Left kidney (tissue), 1 donor: ENCODE measurements at regions not wholly inside any gene's neighbourhood (a gene's known extent, or its start where the extent isn't known, plus 50 kb on each side); places are given as distances from the start of the nearest gene placed in this dataset.
A peak's percentile ranks its signal among the peaks of the same experiment; 100 is the strongest.
"Not testable (repeated sequence)": the region's sequence is repeated elsewhere in the genome, so short reads cannot be mapped to it uniquely, and the experiment has no call there.

Experiments used
- DNase-seq: peaks from one replicate; pipeline ENCODE4 v3.0.0-alpha.2; 2013

GRCh38 chr15:55126111-55126510 lies 70.6 kb downstream of the RSL24D1 start:
- no peak for DNase-seq

GRCh38 chr15:55124616-55125015 lies 72.1 kb downstream of the RSL24D1 start:
- DNase-seq = no peak

GRCh38 chr15:55118344-55118870 lies 78.3 kb downstream of the RSL24D1 start:
- no peak for DNase-seq

GRCh38 chr15:55116636-55117035 lies 80.1 kb downstream of the RSL24D1 start:
- DNase-seq = no peak

- no peak for DNase-seq
Observed at GRCh38 chr15:55113736-55114135, 83.0 kb downstream of the RSL24D1 start.

GRCh38 chr15:55112706-55113105 lies 84.0 kb downstream of the RSL24D1 start:
- DNase-seq = no peak

GRCh38 chr15:55110446-55110845 lies 86.3 kb downstream of the RSL24D1 start:
- DNase-seq = no peak

GRCh38 chr15:55108858-55109518 lies 87.8 kb downstream of the RSL24D1 start:
- DNase-seq = peak; percentile 65

GRCh38 chr15:55108448-55108847 lies 88.3 kb downstream of the RSL24D1 start:
- no peak for DNase-seq

GRCh38 chr15:55106155-55106554 lies 90.6 kb downstream of the RSL24D1 start:
- DNase-seq = no peak

GRCh38 chr15:55094136-55094535 lies 102.6 kb downstream of the RSL24D1 start:
- no peak for DNase-seq

GRCh38 chr15:55088207-55088606 lies 108.5 kb downstream of the RSL24D1 start:
- no peak for DNase-seq

- DNase-seq = no peak
Observed at GRCh38 chr15:55084673-55085072, 112.1 kb downstream of the RSL24D1 start.

- no peak for DNase-seq
Observed at GRCh38 chr15:55084216-55084615, 112.5 kb downstream of the RSL24D1 start.

GRCh38 chr15:55077052-55077451 lies 119.7 kb downstream of the RSL24D1 start:
- DNase-seq = not testable (repeated sequence)

- no peak for DNase-seq
Observed at GRCh38 chr15:55074431-55074830, 122.3 kb downstream of the RSL24D1 start.

- DNase-seq = not testable (repeated sequence)
Observed at GRCh38 chr15:55063970-55064369, 132.8 kb downstream of the RSL24D1 start.

GRCh38 chr15:55060836-55061235 lies 135.9 kb downstream of the RSL24D1 start:
- DNase-seq = no peak

- DNase-seq = no peak
Observed at GRCh38 chr15:55056500-55056899, 140.2 kb downstream of the RSL24D1 start.

- DNase-seq = no peak
Observed at GRCh38 chr15:55044162-55044561, 152.6 kb downstream of the RSL24D1 start.

- DNase-seq = no peak
Observed at GRCh38 chr15:55037071-55037470, 159.7 kb downstream of the RSL24D1 start.

GRCh38 chr15:55035749-55036148 lies 161.0 kb downstream of the RSL24D1 start:
- DNase-seq = no peak

GRCh38 chr15:55033574-55033973 lies 163.2 kb downstream of the RSL24D1 start:
- DNase-seq = no peak

- no peak for DNase-seq
Observed at GRCh38 chr15:55031727-55032126, 165.0 kb downstream of the RSL24D1 start.
